GM23338 (cell line): ENCODE measurements at regions not wholly inside any gene's neighbourhood (a gene's known extent, or its start where the extent isn't known, plus 50 kb on each side); places are given as distances from the start of the nearest gene placed in this dataset.

ENCODE experiments used
- ATAC-seq: fragments of 200-7000 bp; cut with Tn5 transposase; 3 replicates; pipeline ENCODE4 v1.9.1; 2020
- DNase-seq: peaks from one replicate; pipeline ENCODE4 v3.0.0-alpha.2; 2015; ENCODE audit warnings: low spot score
- H2AFZ ChIP-seq: fragments of 200-600 bp; sonication (generic); 2 replicates; pipeline ENCODE4 v1.8.0; 2016; ENCODE audit warnings: antibody characterized with exemption, mild to moderate bottlenecking, moderate library complexity
- H3F3A ChIP-seq: fragments of 200-600 bp; sonication (generic); replicated peaks from 2 replicates; pipeline ENCODE4 v1.8.0; 2017; ENCODE audit warnings: antibody characterized with exemption, mixed run types, low read depth
- H3K27ac ChIP-seq: fragments of 200-600 bp; sonication (generic); 2 replicates; pipeline ENCODE4 v1.6.1; 2016; ENCODE audit warnings: low read depth
- H3K27me3 ChIP-seq: fragments of 200-600 bp; sonication (generic); 2 replicates; pipeline ENCODE4 v1.8.0; 2016; ENCODE audit warnings: mild to moderate bottlenecking, mixed run types, moderate library complexity; ENCODE audit not compliant: insufficient read depth
- H3K36me3 ChIP-seq: fragments of 200-600 bp; sonication (generic); 2 replicates; pipeline ENCODE4 v1.8.0; 2016; ENCODE audit warnings: mild to moderate bottlenecking; ENCODE audit not compliant: insufficient read depth
- H3K4me1 ChIP-seq: fragments of 200-600 bp; sonication (generic); 2 replicates; pipeline ENCODE4 v1.8.0; 2016; ENCODE audit warnings: mild to moderate bottlenecking, moderate library complexity; ENCODE audit not compliant: insufficient read depth
- H3K4me2 ChIP-seq: fragments of 200-600 bp; sonication (generic); 2 replicates; pipeline ENCODE4 v1.7.1; 2017; ENCODE audit warnings: mixed run types
- H3K4me3 ChIP-seq: fragments of 200-600 bp; sonication (generic); 2 replicates; pipeline ENCODE4 v1.6.1; 2016; ENCODE audit warnings: mixed run types
- H3K79me2 ChIP-seq: fragments of 200-600 bp; sonication (generic); replicated peaks from 2 replicates; pipeline ENCODE4 v1.8.0; 2017; ENCODE audit warnings: mild to moderate bottlenecking; ENCODE audit not compliant: insufficient read depth
- H3K9me2 ChIP-seq: fragments of 200-600 bp; sonication (generic); 2 replicates; pipeline ENCODE4 v1.8.0; 2017; ENCODE audit not compliant: insufficient read depth
- H4K20me1 ChIP-seq: fragments of 200-600 bp; sonication (generic); replicated peaks from 2 replicates; pipeline ENCODE4 v1.8.0; 2017; ENCODE audit warnings: mild to moderate bottlenecking; ENCODE audit not compliant: insufficient read depth
- H3K27ac Mint-ChIP-seq: 2 replicates; pipeline ENCODE4 v1.8.0; 2020; ENCODE audit warnings: inconsistent platforms, mild to moderate bottlenecking, moderate library complexity, mixed read lengths
- H3K27me3 Mint-ChIP-seq: 3 replicates; pipeline ENCODE4 v1.8.0; 2022; ENCODE audit warnings: low read depth, mild to moderate bottlenecking, moderate library complexity, mixed read lengths, inconsistent platforms; ENCODE audit not compliant: insufficient read depth, poor library complexity
- H3K36me3 Mint-ChIP-seq: 3 replicates; pipeline ENCODE4 v1.8.0; 2021; ENCODE audit warnings: low read depth, mild to moderate bottlenecking, inconsistent platforms, moderate library complexity, mixed read lengths
- H3K4me1 Mint-ChIP-seq: 3 replicates; pipeline ENCODE4 v1.8.0; 2020; ENCODE audit warnings: mild to moderate bottlenecking, inconsistent platforms, mixed read lengths
- H3K4me3 Mint-ChIP-seq: 3 replicates; pipeline ENCODE4 v1.8.0; 2021; ENCODE audit warnings: moderate library complexity, mild to moderate bottlenecking, inconsistent platforms, mixed read lengths
- H3K9me3 Mint-ChIP-seq: 3 replicates; pipeline ENCODE4 v1.8.0; 2020; ENCODE audit warnings: moderate library complexity, mild to moderate bottlenecking, inconsistent platforms, mixed read lengths
- CREB1 ChIP-seq: fragments of 250-450 bp; sonication (Bioruptor Pico); IDR thresholded peaks from 2 replicates; pipeline ENCODE4 v1.5.0; 2020; ENCODE audit warnings: low read depth, mild to moderate bottlenecking, moderate library complexity
- EZH2 ChIP-seq: fragments of 200-600 bp; sonication (generic); IDR thresholded peaks from one replicate; pipeline ENCODE4 v1.8.0; 2017; ENCODE audit warnings: antibody characterized with exemption, mild to moderate bottlenecking, low read depth; ENCODE audit not compliant: unreplicated experiment
- EZH2phosphoT487 ChIP-seq: fragments of 200-600 bp; sonication (generic); IDR thresholded peaks from one replicate; pipeline ENCODE4 v1.8.1; 2018; ENCODE audit warnings: antibody characterized with exemption; ENCODE audit not compliant: unreplicated experiment
- JUNB ChIP-seq: IDR thresholded peaks from one replicate; pipeline ENCODE4 v1.6.1; 2016; ENCODE audit warnings: antibody characterized with exemption; ENCODE audit not compliant: unreplicated experiment
- NANOG ChIP-seq: IDR thresholded peaks from 2 replicates; pipeline ENCODE4 v1.6.1; 2016; ENCODE audit warnings: antibody characterized with exemption, borderline replicate concordance
- POLR2AphosphoS5 ChIP-seq: IDR thresholded peaks from 2 replicates; pipeline ENCODE4 v1.6.1; 2016; ENCODE audit warnings: antibody characterized with exemption, low read depth
- STAT1 ChIP-seq: IDR thresholded peaks from one replicate; pipeline ENCODE4 v1.6.1; 2016; ENCODE audit warnings: antibody characterized with exemption; ENCODE audit not compliant: unreplicated experiment
- ZNF114 ChIP-seq: fragments of 250-450 bp; sonication (Bioruptor Pico); IDR thresholded peaks from 2 replicates; pipeline ENCODE4 v1.5.0; 2020; ENCODE audit warnings: mild to moderate bottlenecking, moderate library complexity
- ZNF331 ChIP-seq: fragments of 250-450 bp; sonication (Bioruptor Pico); IDR thresholded peaks from 2 replicates; pipeline ENCODE4 v1.5.0; 2020; ENCODE audit warnings: low read depth, mild to moderate bottlenecking, moderate library complexity
- TF ChIP-seq, protein P1 (sequence below), 2 experiments: fragments of 200-600 bp in 1 of 2; sonication (generic) in 1 of 2; conservative IDR thresholded peaks; 2 replicates each; pipeline versions ENCODE4 v1.5.1 to v1.6.1; 2016 to 2017; ENCODE audit warnings: antibody characterized with exemption in 2 of 2, low read depth in 2 of 2, mild to moderate bottlenecking in 2 of 2, moderate library complexity in 1 of 2
- TF ChIP-seq, protein P2 (sequence below): fragments of 250-450 bp; sonication (Bioruptor Pico); IDR thresholded peaks from 2 replicates; pipeline ENCODE4 v1.5.0; 2020; ENCODE audit warnings: mild to moderate bottlenecking, moderate library complexity
- TF ChIP-seq, protein P3 (sequence below): IDR thresholded peaks from 2 replicates; pipeline ENCODE4 v1.6.1; 2016; ENCODE audit warnings: antibody characterized with exemption
- TF ChIP-seq, protein P4 (sequence below): IDR thresholded peaks from one replicate; pipeline ENCODE4 v1.6.1; 2018; ENCODE audit warnings: antibody characterized with exemption; ENCODE audit not compliant: unreplicated experiment

DNA sequence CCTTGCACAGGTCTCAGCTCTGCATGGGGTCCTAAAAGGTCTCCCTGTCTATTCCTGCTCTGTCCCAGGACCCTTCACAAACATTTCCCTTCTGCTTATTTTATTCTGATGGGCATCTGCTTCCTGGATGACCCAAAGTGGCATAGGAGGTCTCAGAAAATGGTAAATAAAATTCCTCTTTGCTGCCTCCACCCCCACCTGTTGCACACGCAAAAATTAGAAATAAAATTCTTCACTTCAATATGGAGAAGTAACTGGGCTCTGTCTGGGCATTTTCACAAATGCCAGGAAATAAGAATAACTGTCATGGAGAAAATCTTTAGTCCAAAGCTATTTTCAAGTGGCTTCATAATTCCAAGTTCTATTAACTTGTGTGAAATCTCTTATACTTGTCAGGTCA, 106.6 kb upstream of the MAP1B start:
- H3K27ac ChIP-seq: no peak overlapping the region
- TF ChIP-seq STAT1 (no peak), JUNB (no peak), POLR2AphosphoS5 (no peak), NANOG (no peak), EZH2 (no peak), CREB1 (CRISPR knock-in tag) (no peak), ZNF331 (CRISPR knock-in tag) (no peak), EZH2phosphoT487 (no peak), ZNF114 (CRISPR knock-in tag) (no peak)
- TF ChIP-seq, protein P1, sequence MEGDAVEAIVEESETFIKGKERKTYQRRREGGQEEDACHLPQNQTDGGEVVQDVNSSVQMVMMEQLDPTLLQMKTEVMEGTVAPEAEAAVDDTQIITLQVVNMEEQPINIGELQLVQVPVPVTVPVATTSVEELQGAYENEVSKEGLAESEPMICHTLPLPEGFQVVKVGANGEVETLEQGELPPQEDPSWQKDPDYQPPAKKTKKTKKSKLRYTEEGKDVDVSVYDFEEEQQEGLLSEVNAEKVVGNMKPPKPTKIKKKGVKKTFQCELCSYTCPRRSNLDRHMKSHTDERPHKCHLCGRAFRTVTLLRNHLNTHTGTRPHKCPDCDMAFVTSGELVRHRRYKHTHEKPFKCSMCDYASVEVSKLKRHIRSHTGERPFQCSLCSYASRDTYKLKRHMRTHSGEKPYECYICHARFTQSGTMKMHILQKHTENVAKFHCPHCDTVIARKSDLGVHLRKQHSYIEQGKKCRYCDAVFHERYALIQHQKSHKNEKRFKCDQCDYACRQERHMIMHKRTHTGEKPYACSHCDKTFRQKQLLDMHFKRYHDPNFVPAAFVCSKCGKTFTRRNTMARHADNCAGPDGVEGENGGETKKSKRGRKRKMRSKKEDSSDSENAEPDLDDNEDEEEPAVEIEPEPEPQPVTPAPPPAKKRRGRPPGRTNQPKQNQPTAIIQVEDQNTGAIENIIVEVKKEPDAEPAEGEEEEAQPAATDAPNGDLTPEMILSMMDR (conservative IDR thresholded peaks at IDR 0.05; ENCODE audit: low read depth in 2 of 2): no peak
- TF ChIP-seq, protein P2, sequence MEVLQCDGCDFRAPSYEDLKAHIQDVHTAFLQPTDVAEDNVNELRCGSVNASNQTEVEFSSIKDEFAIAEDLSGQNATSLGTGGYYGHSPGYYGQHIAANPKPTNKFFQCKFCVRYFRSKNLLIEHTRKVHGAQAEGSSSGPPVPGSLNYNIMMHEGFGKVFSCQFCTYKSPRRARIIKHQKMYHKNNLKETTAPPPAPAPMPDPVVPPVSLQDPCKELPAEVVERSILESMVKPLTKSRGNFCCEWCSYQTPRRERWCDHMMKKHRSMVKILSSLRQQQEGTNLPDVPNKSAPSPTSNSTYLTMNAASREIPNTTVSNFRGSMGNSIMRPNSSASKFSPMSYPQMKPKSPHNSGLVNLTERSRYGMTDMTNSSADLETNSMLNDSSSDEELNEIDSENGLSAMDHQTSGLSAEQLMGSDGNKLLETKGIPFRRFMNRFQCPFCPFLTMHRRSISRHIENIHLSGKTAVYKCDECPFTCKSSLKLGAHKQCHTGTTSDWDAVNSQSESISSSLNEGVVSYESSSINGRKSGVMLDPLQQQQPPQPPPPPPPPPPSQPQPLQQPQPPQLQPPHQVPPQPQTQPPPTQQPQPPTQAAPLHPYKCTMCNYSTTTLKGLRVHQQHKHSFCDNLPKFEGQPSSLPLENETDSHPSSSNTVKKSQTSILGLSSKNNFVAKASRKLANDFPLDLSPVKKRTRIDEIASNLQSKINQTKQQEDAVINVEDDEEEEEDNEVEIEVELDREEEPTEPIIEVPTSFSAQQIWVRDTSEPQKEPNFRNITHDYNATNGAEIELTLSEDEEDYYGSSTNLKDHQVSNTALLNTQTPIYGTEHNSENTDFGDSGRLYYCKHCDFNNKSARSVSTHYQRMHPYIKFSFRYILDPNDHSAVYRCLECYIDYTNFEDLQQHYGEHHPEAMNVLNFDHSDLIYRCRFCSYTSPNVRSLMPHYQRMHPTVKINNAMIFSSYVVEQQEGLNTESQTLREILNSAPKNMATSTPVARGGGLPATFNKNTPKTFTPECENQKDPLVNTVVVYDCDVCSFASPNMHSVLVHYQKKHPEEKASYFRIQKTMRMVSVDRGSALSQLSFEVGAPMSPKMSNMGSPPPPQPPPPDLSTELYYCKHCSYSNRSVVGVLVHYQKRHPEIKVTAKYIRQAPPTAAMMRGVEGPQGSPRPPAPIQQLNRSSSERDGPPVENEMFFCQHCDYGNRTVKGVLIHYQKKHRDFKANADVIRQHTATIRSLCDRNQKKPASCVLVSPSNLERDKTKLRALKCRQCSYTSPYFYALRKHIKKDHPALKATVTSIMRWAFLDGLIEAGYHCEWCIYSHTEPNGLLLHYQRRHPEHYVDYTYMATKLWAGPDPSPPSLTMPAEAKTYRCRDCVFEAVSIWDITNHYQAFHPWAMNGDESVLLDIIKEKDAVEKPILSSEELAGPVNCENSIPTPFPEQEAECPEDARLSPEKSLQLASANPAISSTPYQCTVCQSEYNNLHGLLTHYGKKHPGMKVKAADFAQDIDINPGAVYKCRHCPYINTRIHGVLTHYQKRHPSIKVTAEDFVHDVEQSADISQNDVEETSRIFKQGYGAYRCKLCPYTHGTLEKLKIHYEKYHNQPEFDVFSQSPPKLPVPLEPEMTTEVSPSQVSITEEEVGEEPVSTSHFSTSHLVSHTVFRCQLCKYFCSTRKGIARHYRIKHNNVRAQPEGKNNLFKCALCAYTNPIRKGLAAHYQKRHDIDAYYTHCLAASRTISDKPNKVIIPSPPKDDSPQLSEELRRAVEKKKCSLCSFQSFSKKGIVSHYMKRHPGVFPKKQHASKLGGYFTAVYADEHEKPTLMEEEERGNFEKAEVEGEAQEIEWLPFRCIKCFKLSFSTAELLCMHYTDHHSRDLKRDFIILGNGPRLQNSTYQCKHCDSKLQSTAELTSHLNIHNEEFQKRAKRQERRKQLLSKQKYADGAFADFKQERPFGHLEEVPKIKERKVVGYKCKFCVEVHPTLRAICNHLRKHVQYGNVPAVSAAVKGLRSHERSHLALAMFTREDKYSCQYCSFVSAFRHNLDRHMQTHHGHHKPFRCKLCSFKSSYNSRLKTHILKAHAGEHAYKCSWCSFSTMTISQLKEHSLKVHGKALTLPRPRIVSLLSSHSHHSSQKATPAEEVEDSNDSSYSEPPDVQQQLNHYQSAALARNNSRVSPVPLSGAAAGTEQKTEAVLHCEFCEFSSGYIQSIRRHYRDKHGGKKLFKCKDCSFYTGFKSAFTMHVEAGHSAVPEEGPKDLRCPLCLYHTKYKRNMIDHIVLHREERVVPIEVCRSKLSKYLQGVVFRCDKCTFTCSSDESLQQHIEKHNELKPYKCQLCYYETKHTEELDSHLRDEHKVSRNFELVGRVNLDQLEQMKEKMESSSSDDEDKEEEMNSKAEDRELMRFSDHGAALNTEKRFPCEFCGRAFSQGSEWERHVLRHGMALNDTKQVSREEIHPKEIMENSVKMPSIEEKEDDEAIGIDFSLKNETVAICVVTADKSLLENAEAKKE (CRISPR knock-in tag): no peak
- TF ChIP-seq, protein P3, sequence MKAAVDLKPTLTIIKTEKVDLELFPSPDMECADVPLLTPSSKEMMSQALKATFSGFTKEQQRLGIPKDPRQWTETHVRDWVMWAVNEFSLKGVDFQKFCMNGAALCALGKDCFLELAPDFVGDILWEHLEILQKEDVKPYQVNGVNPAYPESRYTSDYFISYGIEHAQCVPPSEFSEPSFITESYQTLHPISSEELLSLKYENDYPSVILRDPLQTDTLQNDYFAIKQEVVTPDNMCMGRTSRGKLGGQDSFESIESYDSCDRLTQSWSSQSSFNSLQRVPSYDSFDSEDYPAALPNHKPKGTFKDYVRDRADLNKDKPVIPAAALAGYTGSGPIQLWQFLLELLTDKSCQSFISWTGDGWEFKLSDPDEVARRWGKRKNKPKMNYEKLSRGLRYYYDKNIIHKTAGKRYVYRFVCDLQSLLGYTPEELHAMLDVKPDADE: no peak
- TF ChIP-seq, protein P4, sequence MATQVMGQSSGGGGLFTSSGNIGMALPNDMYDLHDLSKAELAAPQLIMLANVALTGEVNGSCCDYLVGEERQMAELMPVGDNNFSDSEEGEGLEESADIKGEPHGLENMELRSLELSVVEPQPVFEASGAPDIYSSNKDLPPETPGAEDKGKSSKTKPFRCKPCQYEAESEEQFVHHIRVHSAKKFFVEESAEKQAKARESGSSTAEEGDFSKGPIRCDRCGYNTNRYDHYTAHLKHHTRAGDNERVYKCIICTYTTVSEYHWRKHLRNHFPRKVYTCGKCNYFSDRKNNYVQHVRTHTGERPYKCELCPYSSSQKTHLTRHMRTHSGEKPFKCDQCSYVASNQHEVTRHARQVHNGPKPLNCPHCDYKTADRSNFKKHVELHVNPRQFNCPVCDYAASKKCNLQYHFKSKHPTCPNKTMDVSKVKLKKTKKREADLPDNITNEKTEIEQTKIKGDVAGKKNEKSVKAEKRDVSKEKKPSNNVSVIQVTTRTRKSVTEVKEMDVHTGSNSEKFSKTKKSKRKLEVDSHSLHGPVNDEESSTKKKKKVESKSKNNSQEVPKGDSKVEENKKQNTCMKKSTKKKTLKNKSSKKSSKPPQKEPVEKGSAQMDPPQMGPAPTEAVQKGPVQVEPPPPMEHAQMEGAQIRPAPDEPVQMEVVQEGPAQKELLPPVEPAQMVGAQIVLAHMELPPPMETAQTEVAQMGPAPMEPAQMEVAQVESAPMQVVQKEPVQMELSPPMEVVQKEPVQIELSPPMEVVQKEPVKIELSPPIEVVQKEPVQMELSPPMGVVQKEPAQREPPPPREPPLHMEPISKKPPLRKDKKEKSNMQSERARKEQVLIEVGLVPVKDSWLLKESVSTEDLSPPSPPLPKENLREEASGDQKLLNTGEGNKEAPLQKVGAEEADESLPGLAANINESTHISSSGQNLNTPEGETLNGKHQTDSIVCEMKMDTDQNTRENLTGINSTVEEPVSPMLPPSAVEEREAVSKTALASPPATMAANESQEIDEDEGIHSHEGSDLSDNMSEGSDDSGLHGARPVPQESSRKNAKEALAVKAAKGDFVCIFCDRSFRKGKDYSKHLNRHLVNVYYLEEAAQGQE: no peak
- no peaks in the 10 kb centered on the region for H3K36me3 ChIP-seq
- no peak overlapping the region for H3K27ac Mint-ChIP-seq
- H3K27me3 Mint-ChIP-seq: no peaks in the 10 kb centered on the region
- H3K79me2 ChIP-seq: no peaks in the 10 kb centered on the region
- H3K4me3 Mint-ChIP-seq: no peak overlapping the region
- H3K9me2 ChIP-seq: peaks cover 32% of the 10 kb centered on the region
- peaks cover 3% of the 10 kb centered on the region; the same call in 1 of the 2 replicates for H3K4me1 ChIP-seq
- H4K20me1 ChIP-seq: no peaks in the 10 kb centered on the region
- H3F3A ChIP-seq: no peaks in the 10 kb centered on the region
- H3K9me3 Mint-ChIP-seq: no peaks in the 10 kb centered on the region
- DNase-seq (no peak), ATAC-seq (no peak)
- no peak overlapping the region for H2AFZ ChIP-seq
- no peaks in the 10 kb centered on the region for H3K27me3 ChIP-seq
- H3K4me1 Mint-ChIP-seq: peaks cover 6% of the 10 kb centered on the region; the same call in 2 of the 3 replicates
- H3K4me2 ChIP-seq: no peak overlapping the region
- H3K36me3 Mint-ChIP-seq: no peaks in the 10 kb centered on the region; the same call in 2 of the 3 replicates
- H3K4me3 ChIP-seq: no peak overlapping the region
